AG09319 (cell line): ENCODE measurements at regions not wholly inside any gene's neighbourhood (a gene's known extent, or its start where the extent isn't known, plus 50 kb on each side); places are given as distances from the start of the nearest gene placed in this dataset.

Experiments
- DNase-seq: peaks from one replicate; pipeline ENCODE4 v3.0.0-alpha.2; 2010; ENCODE audit warnings: low read depth; ENCODE audit errors: extremely low read depth
- CTCF ChIP-seq: IDR thresholded peaks from 2 replicates; pipeline ENCODE4 v1.5.1; 2011; ENCODE audit warnings: low read depth, mild to moderate bottlenecking, inconsistent platforms, low read length, moderate library complexity

- DNase-seq = no peak
- TF ChIP-seq CTCF = no peak
Observed at GRCh38 chr12:89994911-89995310, 286.3 kb upstream of the ATP2B1 start.

GRCh38 chr12:89993632-89994031 lies 285.0 kb upstream of the ATP2B1 start:
- TF ChIP-seq CTCF = no peak

GRCh38 chr12:89992668-89993451 lies 284.2 kb upstream of the ATP2B1 start:
- DNase-seq = no peak
- no peak for TF ChIP-seq CTCF

More at GRCh38 chr12:89993632-89994031, 285.0 kb upstream of the ATP2B1 start:
- DNase-seq = no peak

- TF ChIP-seq CTCF = no peak
- no peak for DNase-seq
Observed at GRCh38 chr12:89991807-89992590, 283.4 kb upstream of the ATP2B1 start.

- no peak for TF ChIP-seq CTCF
- no peak for DNase-seq
Observed at GRCh38 chr12:89988188-89988915, 279.7 kb upstream of the ATP2B1 start.

- DNase-seq = no peak
Observed at GRCh38 chr12:89985935-89986334, 277.3 kb upstream of the ATP2B1 start.

More at GRCh38 chr12:89985935-89986334, 277.3 kb upstream of the ATP2B1 start:
- TF ChIP-seq CTCF = no peak
